ENCODE measurements at regions not wholly inside any gene's neighbourhood (a gene's known extent, or its start where the extent isn't known, plus 50 kb on each side); places are given as distances from the start of the nearest gene placed in this dataset.

DNA sequence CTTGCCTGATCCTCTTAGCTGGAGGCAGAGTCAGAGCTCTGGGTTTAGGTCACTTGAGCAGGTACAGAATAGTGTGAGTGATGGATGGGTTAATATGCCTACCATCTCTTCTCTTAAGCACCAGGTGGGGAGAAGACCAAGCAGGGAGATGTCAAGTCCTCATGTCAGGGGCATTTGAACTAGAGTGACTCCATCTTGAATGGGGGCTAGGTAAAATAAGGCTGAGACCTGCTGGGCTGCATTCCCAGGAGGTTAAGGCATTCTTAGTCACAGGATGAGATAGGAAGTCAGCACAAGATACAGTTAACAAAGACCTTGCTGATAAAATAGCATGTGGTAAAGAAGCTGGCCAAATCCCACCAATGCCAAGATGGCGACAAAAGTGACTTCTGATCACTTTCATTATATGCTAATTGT, 77.4 kb upstream of the BTG3 start:
- no peak for TF ChIP-seq POLR2A (IDR thresholded peaks at IDR 0.05)
- TF ChIP-seq, protein P1, sequence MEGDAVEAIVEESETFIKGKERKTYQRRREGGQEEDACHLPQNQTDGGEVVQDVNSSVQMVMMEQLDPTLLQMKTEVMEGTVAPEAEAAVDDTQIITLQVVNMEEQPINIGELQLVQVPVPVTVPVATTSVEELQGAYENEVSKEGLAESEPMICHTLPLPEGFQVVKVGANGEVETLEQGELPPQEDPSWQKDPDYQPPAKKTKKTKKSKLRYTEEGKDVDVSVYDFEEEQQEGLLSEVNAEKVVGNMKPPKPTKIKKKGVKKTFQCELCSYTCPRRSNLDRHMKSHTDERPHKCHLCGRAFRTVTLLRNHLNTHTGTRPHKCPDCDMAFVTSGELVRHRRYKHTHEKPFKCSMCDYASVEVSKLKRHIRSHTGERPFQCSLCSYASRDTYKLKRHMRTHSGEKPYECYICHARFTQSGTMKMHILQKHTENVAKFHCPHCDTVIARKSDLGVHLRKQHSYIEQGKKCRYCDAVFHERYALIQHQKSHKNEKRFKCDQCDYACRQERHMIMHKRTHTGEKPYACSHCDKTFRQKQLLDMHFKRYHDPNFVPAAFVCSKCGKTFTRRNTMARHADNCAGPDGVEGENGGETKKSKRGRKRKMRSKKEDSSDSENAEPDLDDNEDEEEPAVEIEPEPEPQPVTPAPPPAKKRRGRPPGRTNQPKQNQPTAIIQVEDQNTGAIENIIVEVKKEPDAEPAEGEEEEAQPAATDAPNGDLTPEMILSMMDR (IDR thresholded peaks at IDR 0.05) = no peak

Data from gastroesophageal sphincter (tissue), 3 donors.